ENCODE measurements at regions not wholly inside any gene's neighbourhood (a gene's known extent, or its start where the extent isn't known, plus 50 kb on each side); places are given as distances from the start of the nearest gene placed in this dataset.

- TF ChIP-seq EZH2 (conservative IDR thresholded peaks at IDR 0.05; ENCODE audit: low read depth, low read length) (no peak), POLR2A (IDR thresholded peaks at IDR 0.05; ENCODE audit: insufficient read depth in 1 of 2, low read depth in 2 of 2, low read length in 2 of 2) (no peak), TBL1XR1 (IDR thresholded peaks at IDR 0.05; ENCODE audit: borderline replicate concordance, low read length, partially characterized antibody) (no peak), TP53 (CRISPR knock-in tag; conservative IDR thresholded peaks at IDR 0.05) (no peak), CTCF (CRISPR knock-in tag; IDR thresholded peaks at IDR 0.05) (no peak), MTA3 (CRISPR knock-in tag; IDR thresholded peaks at IDR 0.05) (no peak), FOSL1 (CRISPR knock-in tag; IDR thresholded peaks at IDR 0.05; ENCODE audit: borderline replicate concordance) (no peak)
Measured at GRCh38 chr12:33817713-33818112, 204.6 kb upstream of the ALG10 start.

Data from HepG2 (cell line).